Activated CD4-positive, alpha-beta T cell treated with anti-CD3 and anti-CD28 coated beads for 36 hours (primary cell): ENCODE measurements at regions not wholly inside any gene's neighbourhood (a gene's known extent, or its start where the extent isn't known, plus 50 kb on each side); places are given as distances from the start of the nearest gene placed in this dataset.

ENCODE experiments used
- ATAC-seq: fragments of 200-7000 bp; cut with Tn5 transposase; one replicate; pipeline ENCODE4 v1.10.0; 2021; ENCODE audit warnings: mild to moderate bottlenecking, moderate library complexity
- CTCF ChIA-PET: fragments of 350-600 bp; sonication (Branson Sonifier 250); formaldehyde crosslinking; loops from one replicate; lab custom pipeline; 2021; ENCODE audit warnings: antibody characterized with exemption; lab: Charles Lee
- POLR2A ChIA-PET: fragments of 350-600 bp; sonication (Branson Sonifier 250); formaldehyde crosslinking; loops from one replicate; lab custom pipeline; 2021; ENCODE audit warnings: antibody characterized with exemption, inconsistent platforms; lab: Charles Lee
- DNase-seq: peaks from one replicate; pipeline ENCODE4 v3.0.0-alpha.2; 2020
- H3K27ac Mint-ChIP-seq: one replicate; pipeline ENCODE4 v1.8.0; 2021; ENCODE audit warnings: mixed read lengths
- H3K27me3 Mint-ChIP-seq: one replicate; pipeline ENCODE4 v1.8.0; 2021; ENCODE audit warnings: mixed read lengths
- H3K36me3 Mint-ChIP-seq: one replicate; pipeline ENCODE4 v1.8.0; 2021; ENCODE audit warnings: low read depth, mixed read lengths
- H3K4me1 Mint-ChIP-seq: one replicate; pipeline ENCODE4 v1.8.0; 2021; ENCODE audit warnings: mixed read lengths
- H3K4me3 Mint-ChIP-seq: one replicate; pipeline ENCODE4 v1.8.0; 2021; ENCODE audit warnings: mild to moderate bottlenecking, moderate library complexity, mixed read lengths
- H3K9me3 Mint-ChIP-seq: one replicate; pipeline ENCODE4 v1.8.0; 2021; ENCODE audit warnings: low read depth, mixed read lengths
- intact Hi-C, 2 experiments: fragments of 100-400 bp; cut with DNase I in 1 of 2; cut with micrococcal nuclease in 1 of 2; formaldehyde crosslinking; loops; one replicate each; pipeline versions ENCODE4 v1.14.2 to v1.15.1; 2022 to 2024; cut with DNase I, micrococcal nuclease

- Mint-ChIP-seq H3K27ac (no peak overlapping the region), H3K4me1 (no peaks in the 10 kb centered on the region), H3K36me3 (no peaks in the 10 kb centered on the region), H3K27me3 (no peaks in the 10 kb centered on the region), H3K4me3 (no peak overlapping the region), H3K9me3 (peaks cover 4% of the 10 kb centered on the region)
- no peak for ATAC-seq
- DNase-seq, result no peak
- ChIA-PET CTCF (interaction anchor here (0.6 kb wide), 1 partner anchor 34 kb away, joined by 3 read pairs; no protein-coding TSS in a partner anchor), POLR2A (no interaction called here)
- intact Hi-C loops, result no loop called here
These were observed 319.5 kb upstream of the FAT3 start for GRCh38 chr11:91904792-91905785.

GRCh38 chr11:91902312-91902711, 322.3 kb upstream of the FAT3 start:
- DNase-seq (no peak), ATAC-seq (no peak)
- H3K36me3 Mint-ChIP-seq, result no peaks in the 10 kb centered on the region
- no peaks in the 10 kb centered on the region for H3K27me3 Mint-ChIP-seq
- H3K4me1 Mint-ChIP-seq, result no peaks in the 10 kb centered on the region
- intact Hi-C loops, result no loop called here
- ChIA-PET CTCF (no interaction called here), POLR2A (no interaction called here)
- no peak overlapping the region for H3K4me3 Mint-ChIP-seq
- no peak overlapping the region for H3K27ac Mint-ChIP-seq
- peaks cover 1% of the 10 kb centered on the region for H3K9me3 Mint-ChIP-seq

GRCh38 chr11:91880660-91881059, 344.0 kb upstream of the FAT3 start:
- ATAC-seq (no peak), DNase-seq (no peak)
- Mint-ChIP-seq H3K27ac (no peak overlapping the region), H3K4me1 (no peaks in the 10 kb centered on the region), H3K9me3 (no peaks in the 10 kb centered on the region), H3K4me3 (no peak overlapping the region), H3K27me3 (no peaks in the 10 kb centered on the region), H3K36me3 (no peaks in the 10 kb centered on the region)
- intact Hi-C loops, result no loop called here
- POLR2A ChIA-PET, result no interaction called here
- CTCF ChIA-PET, result no interaction called here

GRCh38 chr11:91876746-91877145, 347.9 kb upstream of the FAT3 start:
- ATAC-seq, result no peak
- no peaks in the 10 kb centered on the region for H3K4me1 Mint-ChIP-seq
- POLR2A ChIA-PET, result no interaction called here
- no peak overlapping the region for H3K4me3 Mint-ChIP-seq
- intact Hi-C loops, result no loop called here
- H3K9me3 Mint-ChIP-seq, result no peaks in the 10 kb centered on the region
- H3K27me3 Mint-ChIP-seq, result no peaks in the 10 kb centered on the region
- no peak for DNase-seq
- CTCF ChIA-PET, result no interaction called here
- no peaks in the 10 kb centered on the region for H3K36me3 Mint-ChIP-seq
- no peak overlapping the region for H3K27ac Mint-ChIP-seq

GRCh38 chr11:91872243-91872642, 352.4 kb upstream of the FAT3 start:
- no peaks in the 10 kb centered on the region for H3K36me3 Mint-ChIP-seq
- DNase-seq (no peak), ATAC-seq (no peak)
- H3K4me3 Mint-ChIP-seq, result no peak overlapping the region
- no peaks in the 10 kb centered on the region for H3K27me3 Mint-ChIP-seq
- ChIA-PET CTCF (no interaction called here), POLR2A (no interaction called here)
- H3K4me1 Mint-ChIP-seq, result no peaks in the 10 kb centered on the region
- intact Hi-C loops, result no loop called here
- H3K27ac Mint-ChIP-seq, result no peak overlapping the region
- no peaks in the 10 kb centered on the region for H3K9me3 Mint-ChIP-seq

GRCh38 chr11:91871791-91872190, 352.8 kb upstream of the FAT3 start:
- no peak for DNase-seq
- Mint-ChIP-seq H3K9me3 (no peaks in the 10 kb centered on the region), H3K4me1 (no peaks in the 10 kb centered on the region), H3K4me3 (no peak overlapping the region), H3K27ac (no peak overlapping the region), H3K27me3 (no peaks in the 10 kb centered on the region), H3K36me3 (no peaks in the 10 kb centered on the region)
- intact Hi-C loops, result no loop called here
- ChIA-PET POLR2A (no interaction called here), CTCF (no interaction called here)
- no peak for ATAC-seq

GRCh38 chr11:91871048-91871447, 353.6 kb upstream of the FAT3 start:
- Mint-ChIP-seq H3K4me3 (no peak overlapping the region), H3K9me3 (no peaks in the 10 kb centered on the region), H3K27me3 (no peaks in the 10 kb centered on the region), H3K4me1 (no peaks in the 10 kb centered on the region), H3K27ac (no peak overlapping the region), H3K36me3 (no peaks in the 10 kb centered on the region)
- DNase-seq (no peak), ATAC-seq (no peak)
- intact Hi-C loops, result no loop called here
- CTCF ChIA-PET, result no interaction called here
- POLR2A ChIA-PET, result no interaction called here

GRCh38 chr11:91869686-91870085, 354.9 kb upstream of the FAT3 start:
- no peak for DNase-seq
- ChIA-PET POLR2A (no interaction called here), CTCF (no interaction called here)
- Mint-ChIP-seq H3K4me3 (no peak overlapping the region), H3K27ac (no peak overlapping the region), H3K9me3 (peaks cover 2% of the 10 kb centered on the region), H3K36me3 (no peaks in the 10 kb centered on the region), H3K4me1 (no peaks in the 10 kb centered on the region), H3K27me3 (no peaks in the 10 kb centered on the region)
- ATAC-seq, result no peak
- intact Hi-C loops, result no loop called here

GRCh38 chr11:91866642-91867041, 358.0 kb upstream of the FAT3 start:
- intact Hi-C loops, result no loop called here
- no peaks in the 10 kb centered on the region for H3K36me3 Mint-ChIP-seq
- POLR2A ChIA-PET, result no interaction called here
- H3K27ac Mint-ChIP-seq, result no peak overlapping the region
- ATAC-seq (no peak), DNase-seq (no peak)
- no peaks in the 10 kb centered on the region for H3K4me1 Mint-ChIP-seq
- H3K4me3 Mint-ChIP-seq, result no peak overlapping the region
- CTCF ChIA-PET, result no interaction called here
- H3K9me3 Mint-ChIP-seq, result peaks cover 4% of the 10 kb centered on the region
- no peaks in the 10 kb centered on the region for H3K27me3 Mint-ChIP-seq

- Mint-ChIP-seq H3K9me3 (peaks cover 4% of the 10 kb centered on the region), H3K36me3 (no peaks in the 10 kb centered on the region), H3K4me1 (no peaks in the 10 kb centered on the region), H3K27me3 (no peaks in the 10 kb centered on the region), H3K27ac (no peak overlapping the region), H3K4me3 (no peak overlapping the region)
- intact Hi-C loops, result no loop called here
- POLR2A ChIA-PET, result no interaction called here
- DNase-seq, result no peak
- ATAC-seq, result no peak
- CTCF ChIA-PET, result no interaction called here
These were observed 364.0 kb upstream of the FAT3 start for GRCh38 chr11:91860661-91861060.

GRCh38 chr11:91859666-91860065, 365.0 kb upstream of the FAT3 start:
- CTCF ChIA-PET, result no interaction called here
- intact Hi-C loops, result no loop called here
- DNase-seq (no peak), ATAC-seq (no peak)
- Mint-ChIP-seq H3K4me3 (no peak overlapping the region), H3K4me1 (no peaks in the 10 kb centered on the region), H3K36me3 (no peaks in the 10 kb centered on the region), H3K27ac (no peak overlapping the region), H3K27me3 (no peaks in the 10 kb centered on the region), H3K9me3 (peaks cover 2% of the 10 kb centered on the region)
- POLR2A ChIA-PET, result no interaction called here

- ChIA-PET CTCF (interaction anchor here (1.6 kb wide), 1 partner anchor 11 kb away, joined by 3 read pairs; no protein-coding TSS in a partner anchor), POLR2A (no interaction called here)
- intact Hi-C loops, result no loop called here
- DNase-seq (no peak), ATAC-seq (no peak)
- H3K9me3 Mint-ChIP-seq, result no peaks in the 10 kb centered on the region
- no peak overlapping the region for H3K27ac Mint-ChIP-seq
- no peaks in the 10 kb centered on the region for H3K27me3 Mint-ChIP-seq
- H3K36me3 Mint-ChIP-seq, result no peaks in the 10 kb centered on the region
- no peak overlapping the region for H3K4me3 Mint-ChIP-seq
- no peaks in the 10 kb centered on the region for H3K4me1 Mint-ChIP-seq
These were observed 367.4 kb upstream of the FAT3 start for GRCh38 chr11:91857179-91857578.
